Stomach (tissue), 8 donors: ENCODE measurements at regions not wholly inside any gene's neighbourhood (a gene's known extent, or its start where the extent isn't known, plus 50 kb on each side); places are given as distances from the start of the nearest gene placed in this dataset.

Source experiments
- DNase-seq, 2 donors: peaks; one replicate each; pipeline versions ENCODE4 v3.0.0 to v3.0.0-alpha.2; 2013 to 2019
- H3K27ac ChIP-seq, 5 donors: fragments of 200-600 bp in 4 of 5; sonication (generic) in 4 of 5; one replicate each; pipeline ENCODE4 v1.5.1; 2013 to 2019; ENCODE audit warnings: mild to moderate bottlenecking in 1 of 5, moderate library complexity in 1 of 5
- H3K27me3 ChIP-seq, 3 donors: fragments of 200-600 bp; sonication (generic); one replicate each; pipeline ENCODE4 v1.5.1; 2017 to 2019; ENCODE audit warnings: mixed run types in 1 of 3
- H3K36me3 ChIP-seq, 4 donors: fragments of 200-600 bp; sonication (generic); 1 replicate in 3 of 4; 2 replicates in 1 of 4; pipeline ENCODE4 v1.5.1; 2016 to 2019
- H3K4me1 ChIP-seq, 4 donors: fragments of 200-600 bp; sonication (generic); one replicate each; pipeline ENCODE4 v1.5.1; 2016 to 2019
- H3K4me3 ChIP-seq, 4 donors: fragments of 200-600 bp; sonication (generic) in 3 of 4; one replicate each; pipeline ENCODE4 v1.5.1; 2016 to 2019; ENCODE audit warnings: mild to moderate bottlenecking in 1 of 4
- H3K9me3 ChIP-seq, 4 donors: fragments of 200-600 bp; sonication (generic); one replicate each; pipeline ENCODE4 v1.5.1; 2016 to 2019
- CTCF ChIP-seq, 7 experiments: fragments of 450-650 bp in 4 of 7; fragments of 200-600 bp in 3 of 7; sonication (generic) in 3 of 7; IDR thresholded peaks; one replicate each; pipeline ENCODE4 v1.5.1; 2016 to 2019; ENCODE audit warnings: antibody characterized with exemption in 7 of 7, control low read depth in 2 of 7, mild to moderate bottlenecking in 1 of 7
- EP300 ChIP-seq: sonication (generic); formaldehyde crosslinking; IDR thresholded peaks from one replicate; pipeline ENCODE4 v1.6.1; 2017; ENCODE audit warnings: antibody characterized with exemption
- POLR2A ChIP-seq, 4 donors: fragments of 450-650 bp; IDR thresholded peaks; one replicate each; pipeline ENCODE4 v1.6.1; 2016; ENCODE audit warnings: antibody characterized with exemption in 4 of 4, control low read depth in 2 of 4, mild to moderate bottlenecking in 1 of 4, moderate library complexity in 1 of 4
- POLR2AphosphoS5 ChIP-seq, 3 donors: sonication (generic); formaldehyde crosslinking; IDR thresholded peaks; one replicate each; pipeline ENCODE4 v1.6.1; 2016; ENCODE audit warnings: antibody characterized with exemption in 3 of 3
- WGBS, 5 donors: extraction: QIAGEN DNeasy Blood & Tissue Kit in 3 of 5; methylation state at CpG; one replicate each; pipeline versions ENCODE4 v1.1.5 to v1.1.7; 2013 to 2018; 5-methylcytosine and 5-hydroxymethylcytosine counted together
- intact Hi-C: fragments of 100-400 bp; cut with DNase I; formaldehyde crosslinking; loops from one replicate; pipeline ENCODE4 v1.15.1; 2023; ENCODE audit warnings: low total_unique reads
- donor health status: healthy with polysubstance abuse.
- donor health status: Bipolar disorder and iron deficiency.
- donor health status: healthy.

GRCh38 chr2:136407952-136408318 is 290.0 kb upstream of the CXCR4 start:
- H3K27me3 ChIP-seq: peaks cover 0 to 27% (median 14%) of the 10 kb centered on the region in 3 donors
- TF ChIP-seq POLR2AphosphoS5 (IDR thresholded peaks at IDR 0.05) (no peak), CTCF (IDR thresholded peaks at IDR 0.05) (no peak), POLR2A (IDR thresholded peaks at IDR 0.05) (no peak), EP300 (no peak)
- no peaks in the 10 kb centered on the region for H3K36me3 ChIP-seq
- WGBS, 5 donors: 55 to 68% (median 64%) methylated on average over 6 to 8 of the region's 8 CpGs
- no peaks in the 10 kb centered on the region for H3K9me3 ChIP-seq
- no peaks in the 10 kb centered on the region for H3K4me1 ChIP-seq
- no peak for DNase-seq
- intact Hi-C loops: no loop called here
- H3K27ac ChIP-seq: no peak overlapping the region
- no peak overlapping the region for H3K4me3 ChIP-seq

- H3K9me3 ChIP-seq: no peaks in the 10 kb centered on the region
- intact Hi-C loops: no loop called here
- H3K4me3 ChIP-seq: no peak overlapping the region
- WGBS, 5 donors: 43 to 49% (median 48%) methylated on average over 8 of the region's 8 CpGs
- no peaks in the 10 kb centered on the region for H3K4me1 ChIP-seq
- no peak for DNase-seq
- no peak for TF ChIP-seq CTCF (IDR thresholded peaks at IDR 0.05)
- no peak for TF ChIP-seq POLR2A (IDR thresholded peaks at IDR 0.05)
- TF ChIP-seq EP300: no peak
- no peak for TF ChIP-seq POLR2AphosphoS5 (IDR thresholded peaks at IDR 0.05)
- no peak overlapping the region for H3K27ac ChIP-seq
- H3K27me3 ChIP-seq: peaks cover 0 to 27% (median 14%) of the 10 kb centered on the region in 3 donors
- no peaks in the 10 kb centered on the region for H3K36me3 ChIP-seq
These were observed 289.4 kb upstream of the CXCR4 start for GRCh38 chr2:136407117-136407951.

GRCh38 chr2:136404925-136405324 is 287.0 kb upstream of the CXCR4 start:
- Histone ChIP-seq H3K4me1 (no peaks in the 10 kb centered on the region), H3K9me3 (no peaks in the 10 kb centered on the region), H3K4me3 (no peak overlapping the region), H3K27me3 (peaks cover 0 to 27% (median 14%) of the 10 kb centered on the region in 3 donors), H3K27ac (no peak overlapping the region), H3K36me3 (no peaks in the 10 kb centered on the region)
- no peak for TF ChIP-seq CTCF (IDR thresholded peaks at IDR 0.05)
- TF ChIP-seq POLR2AphosphoS5 (IDR thresholded peaks at IDR 0.05): no peak
- no peak for TF ChIP-seq EP300
- TF ChIP-seq POLR2A (IDR thresholded peaks at IDR 0.05): no peak
- no peak for DNase-seq
- 77 to 84% (median 82%) methylated on average over 4 of the region's 4 CpGs for WGBS, 5 donors
- intact Hi-C loops: no loop called here

- H3K4me3 ChIP-seq: no peak overlapping the region
- no peak for DNase-seq
These were observed 286.2 kb upstream of the CXCR4 start for GRCh38 chr2:136404176-136404575.

More at GRCh38 chr2:136404176-136404575, 286.2 kb upstream of the CXCR4 start:
- Histone ChIP-seq H3K27me3 (peaks cover 0 to 27% (median 14%) of the 10 kb centered on the region in 3 donors), H3K4me1 (no peaks in the 10 kb centered on the region), H3K36me3 (no peaks in the 10 kb centered on the region), H3K27ac (no peak overlapping the region), H3K9me3 (no peaks in the 10 kb centered on the region)
- TF ChIP-seq CTCF (IDR thresholded peaks at IDR 0.05) (no peak), POLR2A (IDR thresholded peaks at IDR 0.05) (no peak), EP300 (no peak), POLR2AphosphoS5 (IDR thresholded peaks at IDR 0.05) (no peak)
- intact Hi-C loops: no loop called here
